ENCODE measurements at regions not wholly inside any gene's neighbourhood (a gene's known extent, or its start where the extent isn't known, plus 50 kb on each side); places are given as distances from the start of the nearest gene placed in this dataset.

DNA sequence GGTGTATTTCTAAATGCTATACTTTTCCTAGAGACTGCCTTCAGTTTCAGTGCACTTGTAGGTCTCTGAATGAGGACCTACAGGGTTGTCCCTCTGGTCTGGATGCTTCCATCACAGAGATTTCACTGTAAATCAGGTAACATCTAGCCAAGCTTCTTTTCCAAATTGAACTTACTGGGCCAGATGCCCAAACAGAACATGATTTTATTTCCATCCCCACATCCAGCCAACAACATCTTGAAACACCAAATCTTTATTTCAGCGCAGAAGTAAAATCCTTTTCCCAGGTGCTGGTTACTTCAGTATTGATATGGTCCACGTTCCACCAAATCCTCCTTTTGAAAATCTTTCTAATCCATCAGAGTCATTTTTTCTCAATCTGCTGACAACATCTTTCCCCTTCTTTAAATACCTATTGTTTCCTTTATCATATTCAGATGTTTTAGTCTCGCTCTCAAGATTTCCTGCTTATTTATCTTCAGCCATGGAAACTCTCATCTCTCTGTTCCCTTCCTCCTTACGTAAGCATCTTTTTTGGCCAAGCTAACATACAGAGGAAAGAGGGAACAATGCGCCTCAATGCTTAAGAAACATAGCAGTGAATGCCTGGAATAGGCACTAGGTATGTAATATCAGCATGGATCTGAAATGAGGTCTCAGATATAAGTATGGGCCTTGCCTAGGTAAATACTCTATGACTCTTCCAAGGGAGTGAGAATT, 201.2 kb upstream of the MTNR1B start:
- no peak for DNase-seq

DNA sequence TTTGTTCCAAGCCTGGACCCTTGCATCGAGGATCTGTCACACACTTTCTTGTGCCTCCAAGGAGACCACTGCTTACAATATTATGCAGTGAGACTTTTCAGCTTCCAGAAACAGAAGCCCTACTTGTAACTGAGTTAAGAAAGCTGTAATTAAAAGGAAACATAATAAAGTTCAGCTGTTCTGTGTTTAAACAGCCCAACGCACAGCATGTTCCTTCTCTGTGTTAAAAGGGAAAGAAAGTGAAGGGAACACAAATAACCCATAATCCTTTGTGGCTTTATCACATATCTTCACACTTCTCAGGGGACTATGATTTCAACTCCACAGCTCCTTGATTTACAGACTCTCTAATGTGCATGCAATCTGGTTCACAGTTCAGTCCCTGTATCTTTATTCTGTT, 200.3 kb upstream of the MTNR1B start:
- no peak for DNase-seq

DNA sequence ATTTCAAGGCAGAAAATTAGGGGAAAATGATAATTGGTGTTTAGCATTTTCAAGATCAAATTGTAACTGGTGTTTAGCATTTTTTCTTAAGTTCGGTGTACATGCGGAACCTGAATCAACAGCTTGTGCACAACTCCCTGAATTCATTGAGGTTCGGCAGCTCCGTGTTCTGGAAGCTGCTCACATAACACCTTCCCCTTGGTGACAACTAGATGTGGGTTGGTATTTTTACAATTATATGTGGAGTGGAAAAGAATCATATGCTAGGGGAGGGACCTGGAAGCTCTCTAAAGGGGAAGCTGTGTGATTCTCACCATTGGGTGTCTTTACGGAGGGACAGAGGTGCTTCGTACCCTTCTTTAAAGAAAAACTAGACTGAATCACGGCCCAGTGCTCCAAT, 199.0 kb upstream of the MTNR1B start:
- DNase-seq, result no peak

DNA sequence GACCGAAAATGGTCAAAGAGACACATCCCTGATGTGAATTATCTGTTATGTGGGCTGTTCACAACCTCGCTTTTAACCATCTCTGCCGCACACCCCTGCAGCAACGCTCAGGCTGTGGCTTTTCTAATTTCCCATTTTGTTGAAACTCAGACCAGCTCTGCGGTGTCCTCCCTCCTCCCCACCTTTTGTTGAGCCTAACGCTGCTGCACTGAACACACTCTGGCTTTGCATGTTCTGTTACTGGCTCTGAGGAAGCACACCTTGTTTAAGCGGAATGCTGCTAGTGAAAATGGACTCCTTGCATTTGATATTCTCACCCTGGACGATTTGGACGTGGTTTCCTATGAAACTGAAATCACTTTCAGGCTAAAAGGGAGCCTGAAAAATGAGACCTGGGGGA, 198.5 kb upstream of the MTNR1B start:
- DNase-seq, result no peak

DNA sequence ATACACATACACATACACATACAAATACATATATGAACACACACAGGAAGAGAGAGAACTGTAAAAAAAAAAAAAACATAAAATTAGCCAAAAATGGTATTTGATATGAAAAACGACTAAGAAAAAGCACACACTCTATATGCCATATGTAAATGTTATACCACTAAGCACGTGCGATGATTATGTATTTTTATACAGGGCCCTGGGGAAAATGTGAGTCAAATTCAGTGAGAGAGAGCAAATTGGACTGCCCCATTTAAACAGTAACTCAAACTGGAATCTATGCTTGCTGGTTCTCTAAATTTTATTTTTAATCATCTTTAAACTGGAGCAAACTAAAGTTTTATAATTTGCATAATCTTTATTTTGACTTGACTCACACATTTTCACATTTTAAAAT, 197.8 kb upstream of the MTNR1B start:
- no peak for DNase-seq

DNA sequence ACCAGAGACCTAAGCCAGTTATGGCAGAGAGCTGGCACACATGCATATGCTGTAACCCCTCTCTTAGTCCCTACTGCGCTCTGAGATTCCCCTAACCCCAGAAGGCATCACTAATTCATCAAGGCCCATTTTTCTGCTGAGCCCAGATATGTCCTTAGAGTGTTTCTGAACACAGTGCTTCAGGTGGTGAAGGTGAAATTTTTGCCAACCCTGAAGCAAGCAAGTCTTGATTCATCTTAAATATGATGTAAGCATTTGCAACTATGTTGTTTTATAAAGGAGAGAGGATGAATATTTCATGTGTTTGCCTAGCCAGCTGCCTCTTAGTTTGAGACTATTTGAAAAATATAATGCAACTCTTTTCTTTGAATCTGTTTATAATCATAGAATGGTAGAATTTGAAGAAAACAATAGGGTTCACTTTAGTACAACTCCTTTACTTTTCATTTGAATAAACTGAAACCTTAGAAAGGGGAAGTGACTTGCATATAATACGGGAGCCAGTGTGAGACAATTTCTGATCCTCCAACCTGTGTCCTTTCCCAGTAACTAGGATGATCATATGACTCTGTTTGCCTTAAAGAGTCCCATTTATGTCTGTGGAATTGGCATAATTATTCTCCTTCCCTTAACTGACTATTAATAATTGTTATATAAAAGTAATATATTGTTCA, 194.3 kb upstream of the MTNR1B start:
- no peak for DNase-seq

DNA sequence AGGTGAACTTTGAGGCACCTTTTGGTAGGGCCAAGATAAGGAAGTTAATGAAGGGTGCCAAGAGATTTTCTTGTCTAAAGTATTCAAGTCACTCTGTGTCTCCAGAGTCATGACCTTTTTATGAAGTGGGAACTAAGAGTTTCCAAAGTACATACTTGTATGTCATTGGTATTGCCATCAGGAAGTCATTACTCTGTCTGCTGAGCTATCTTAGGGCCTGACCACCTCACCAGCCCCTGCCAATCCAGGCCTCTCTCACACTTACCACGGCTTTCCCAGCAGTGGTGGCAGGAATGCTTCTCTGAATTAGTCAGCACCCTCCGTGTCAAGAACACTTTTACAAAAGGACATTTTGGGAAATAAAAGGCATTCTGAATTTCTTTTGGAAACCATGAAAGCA, 192.8 kb upstream of the MTNR1B start:
- no peak for DNase-seq

DNA sequence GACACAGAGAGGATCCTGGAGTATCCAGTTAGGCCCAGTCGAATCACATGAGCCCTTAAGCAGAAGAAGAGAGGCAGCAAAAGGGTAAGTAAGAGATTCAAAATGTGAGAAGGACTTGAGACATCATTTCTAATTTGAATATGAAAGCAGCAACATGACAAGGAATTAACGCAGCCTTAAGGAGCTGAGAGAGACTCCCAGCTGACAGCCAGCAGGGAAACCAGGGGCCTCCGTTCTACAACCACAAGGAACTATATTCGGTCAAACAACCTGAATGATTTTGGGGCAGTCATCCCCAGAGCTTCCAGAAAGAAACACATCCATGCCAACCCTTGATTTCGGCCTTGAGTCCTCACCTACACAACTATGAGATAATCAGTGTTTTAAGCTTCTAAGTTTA, 189.7 kb upstream of the MTNR1B start:
- DNase-seq, result no peak

DNA sequence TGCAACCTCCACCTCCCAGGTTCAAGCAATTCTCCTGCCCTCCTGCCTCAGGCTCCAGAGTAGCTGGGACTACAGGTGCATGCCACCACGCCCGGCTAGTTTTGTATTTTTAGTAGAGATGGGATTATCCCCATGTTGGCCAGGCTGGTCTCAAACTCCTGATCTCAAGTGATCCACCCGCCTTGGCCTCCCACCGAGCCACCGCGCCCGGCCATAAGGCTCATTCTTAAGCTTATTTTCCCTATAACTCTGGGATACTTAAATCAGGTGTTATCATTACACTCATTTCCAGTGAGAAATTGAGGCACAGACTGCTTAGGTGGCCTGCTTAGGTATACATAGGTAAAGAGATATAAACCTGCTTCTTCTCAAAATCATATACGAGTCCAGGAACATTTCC, 188.3 kb upstream of the MTNR1B start:
- DNase-seq, result no peak

DNA sequence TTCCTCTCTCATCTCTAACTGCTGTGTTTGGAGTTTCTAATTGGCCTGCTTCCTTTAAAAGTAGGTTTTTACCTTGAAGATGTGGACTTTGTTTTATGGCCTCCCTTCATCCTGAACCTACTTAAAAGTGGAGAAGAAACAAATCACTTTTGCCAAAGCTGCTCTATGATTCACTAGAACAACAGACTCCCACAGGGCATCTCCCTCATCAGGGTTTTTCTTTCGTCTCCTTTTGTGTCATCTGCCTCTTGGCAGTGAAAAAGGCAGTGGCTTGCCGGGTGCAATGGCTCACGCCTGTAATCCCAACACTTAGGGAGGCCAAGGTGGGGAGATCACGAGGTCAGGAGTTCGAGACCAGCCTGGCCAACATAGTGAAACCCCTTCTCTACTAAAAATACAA, 186.6 kb upstream of the MTNR1B start:
- DNase-seq, result no peak

DNA sequence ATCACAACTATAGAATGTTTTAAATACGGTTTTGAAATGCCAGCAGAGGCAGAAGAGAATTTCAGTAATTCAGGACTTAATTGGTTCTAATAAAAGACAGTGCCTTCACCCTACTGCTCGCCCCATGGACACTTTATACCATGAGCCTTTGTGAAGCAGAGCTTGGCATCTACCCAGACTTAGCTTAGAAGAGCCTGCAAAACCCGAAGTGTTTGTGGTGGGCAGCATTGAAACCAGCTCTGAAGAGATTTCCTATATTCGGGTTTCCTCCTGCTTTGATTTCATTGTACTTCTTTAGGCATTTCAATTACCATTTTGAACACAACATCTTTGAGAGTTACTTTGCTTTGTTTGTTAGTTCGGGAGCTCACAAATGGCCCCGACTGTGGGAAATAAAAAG, 185.1 kb upstream of the MTNR1B start:
- DNase-seq, result no peak

DNA sequence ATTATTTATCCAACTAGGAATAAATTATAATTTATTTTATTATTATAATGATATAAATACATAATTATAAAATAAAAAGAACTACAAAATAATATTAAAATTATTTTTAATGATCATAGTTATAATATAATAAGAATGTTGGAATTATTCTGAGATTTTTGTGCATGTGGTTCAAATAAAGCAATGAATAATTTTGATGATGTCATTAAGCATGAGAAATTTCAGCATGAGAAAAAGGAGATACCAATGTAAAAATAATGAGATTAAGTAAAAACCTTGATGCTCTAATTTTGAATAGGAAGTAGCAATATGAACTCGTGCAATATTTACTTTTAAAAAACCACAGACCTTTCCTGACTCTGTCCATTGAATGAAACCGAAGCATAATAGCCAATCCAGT, 181.8 kb upstream of the MTNR1B start:
- DNase-seq, result no peak

DNA sequence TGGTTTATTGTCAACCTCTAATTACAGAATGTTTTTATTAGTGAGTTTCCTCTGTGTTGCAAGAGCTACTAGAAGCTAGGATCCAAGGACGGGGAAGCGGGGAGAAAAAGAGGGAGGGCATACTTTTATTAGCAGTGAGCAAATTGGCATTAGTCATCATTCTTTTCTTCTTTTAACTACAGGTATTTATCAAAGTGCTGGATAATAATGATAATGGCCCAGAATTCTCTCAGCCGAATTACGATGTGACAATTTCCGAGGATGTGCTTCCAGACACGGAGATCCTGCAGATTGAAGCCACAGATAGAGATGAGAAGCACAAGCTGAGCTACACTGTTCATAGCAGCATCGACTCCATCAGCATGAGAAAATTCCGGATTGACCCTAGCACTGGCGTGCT, 179.7 kb upstream of the MTNR1B start:
- no peak for DNase-seq

DNA sequence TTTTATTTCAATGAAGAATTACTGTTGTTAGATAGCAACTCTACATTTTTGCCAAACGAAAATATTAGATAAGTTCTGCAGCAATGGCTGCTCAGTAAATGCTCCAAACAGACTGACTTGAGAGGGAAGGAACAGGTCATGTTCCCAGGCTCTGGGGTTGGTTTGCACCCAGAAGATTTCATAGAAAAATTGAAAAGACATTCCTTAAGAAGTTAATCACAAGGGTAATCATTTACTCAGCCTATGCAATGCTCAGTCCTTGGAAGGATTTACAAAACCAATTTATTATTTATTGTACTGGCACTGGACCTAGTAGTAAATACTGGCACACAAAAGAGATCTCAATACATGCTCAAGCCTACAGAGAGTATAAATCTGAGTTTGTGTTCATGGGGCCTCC, 179.1 kb upstream of the MTNR1B start:
- DNase-seq, result no peak

DNA sequence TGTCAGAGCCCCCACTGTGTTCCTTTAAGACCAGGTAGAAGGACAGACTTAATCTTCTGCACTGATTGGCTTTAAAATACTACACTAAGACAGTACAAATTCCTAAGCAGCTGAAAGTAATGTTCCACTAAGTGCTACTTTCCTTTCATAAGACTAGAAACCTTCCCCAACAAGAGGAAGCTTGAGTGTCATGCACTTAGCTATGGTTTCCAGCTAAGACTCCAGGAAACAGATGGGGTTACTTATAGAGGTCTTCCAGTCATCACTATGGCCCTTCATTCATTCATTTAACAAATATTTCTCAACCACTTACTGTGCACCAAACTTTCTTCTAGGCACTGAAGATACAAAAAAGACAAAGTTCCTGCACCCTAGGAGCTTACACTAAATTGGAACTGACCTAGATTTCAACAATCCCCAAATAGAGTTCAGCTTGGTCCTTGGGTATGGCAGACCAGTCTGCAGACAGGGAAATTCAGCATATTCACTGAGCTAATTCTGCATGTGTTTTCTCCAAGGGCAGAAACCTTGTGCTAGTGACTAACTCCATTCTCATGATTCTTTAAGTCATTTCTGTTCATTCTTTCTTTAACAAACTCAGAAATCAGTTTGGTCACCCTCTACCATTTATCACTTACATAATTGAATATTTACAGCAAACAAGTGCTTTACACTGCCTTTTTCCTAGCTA, 178.4 kb upstream of the MTNR1B start:
- DNase-seq, result no peak

DNA sequence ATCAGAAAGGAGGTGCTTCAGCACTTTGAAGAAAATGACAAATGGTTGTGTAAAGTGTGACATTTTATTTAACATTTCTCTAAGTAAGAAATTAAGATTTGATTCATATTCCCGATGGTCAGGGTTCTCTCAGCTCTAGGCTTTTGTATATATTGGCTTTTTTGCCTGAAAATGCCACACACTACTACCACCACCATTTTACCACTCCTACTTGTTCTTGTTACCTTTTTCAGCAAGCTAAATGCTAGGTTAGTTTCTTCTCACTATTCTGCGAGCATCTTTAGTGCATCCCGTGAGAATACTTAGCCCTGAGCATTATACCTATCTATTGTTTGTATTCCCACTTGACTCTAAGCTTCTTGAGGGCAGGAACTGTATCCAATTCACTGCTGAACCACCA, 177.6 kb upstream of the MTNR1B start:
- DNase-seq, result no peak

DNA sequence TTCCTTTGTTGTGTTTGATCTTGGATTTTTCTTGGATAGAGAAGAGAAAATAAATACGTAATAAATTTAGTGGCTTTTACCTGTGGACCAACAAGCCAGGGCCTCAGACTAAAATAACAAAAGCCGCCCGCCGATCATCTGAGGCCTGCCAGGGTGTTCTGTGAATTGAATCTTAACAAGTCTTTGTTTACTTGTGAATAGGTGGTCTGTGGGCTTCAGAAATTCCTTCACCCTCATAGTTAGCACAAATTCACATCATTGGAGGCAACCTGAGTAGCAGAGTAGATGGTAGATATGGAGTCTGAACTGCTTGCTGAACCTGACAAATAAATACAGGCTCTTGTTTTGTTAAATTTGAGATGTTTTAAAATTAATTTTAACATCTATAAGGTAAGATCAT, 176.3 kb upstream of the MTNR1B start:
- no peak for DNase-seq

DNA sequence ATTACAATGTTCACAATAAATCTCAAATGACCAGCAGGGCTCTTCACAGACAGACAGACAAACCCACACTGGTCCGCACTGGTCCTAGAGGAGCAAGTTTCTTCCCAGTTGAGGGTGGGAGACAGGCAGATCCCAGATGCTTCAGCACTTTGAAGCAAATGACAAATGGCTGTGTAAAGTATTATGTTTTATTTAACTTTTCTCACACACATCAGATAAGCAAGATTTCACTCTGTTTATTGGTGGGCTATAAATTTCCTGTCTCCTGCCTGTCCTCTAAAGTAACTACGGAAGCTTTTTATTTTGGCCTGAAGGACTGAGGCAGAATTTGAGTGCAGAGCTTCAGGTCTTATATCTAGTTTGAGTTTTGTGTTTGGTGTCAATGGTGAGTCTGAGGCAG, 174.7 kb upstream of the MTNR1B start:
- no peak for DNase-seq

DNA sequence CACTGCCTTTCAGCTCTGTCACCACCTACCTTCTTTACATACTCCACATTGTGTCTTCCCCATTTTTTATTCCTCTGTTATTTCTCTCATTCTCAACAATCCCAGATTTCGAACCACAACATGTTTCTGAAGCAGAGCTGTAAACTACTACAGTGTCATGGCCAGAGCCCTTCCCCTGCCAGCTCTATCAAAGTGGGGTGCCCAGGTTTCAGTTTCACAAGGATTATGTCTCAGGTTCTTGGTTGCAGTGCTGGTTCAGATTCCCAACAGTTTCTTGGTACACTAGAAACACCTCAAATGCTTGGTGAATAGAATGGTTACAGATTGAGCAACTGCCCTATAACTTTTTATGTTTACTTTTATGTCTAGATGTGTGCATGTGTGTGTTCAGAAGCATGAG, 172.7 kb upstream of the MTNR1B start:
- DNase-seq, result no peak

DNA sequence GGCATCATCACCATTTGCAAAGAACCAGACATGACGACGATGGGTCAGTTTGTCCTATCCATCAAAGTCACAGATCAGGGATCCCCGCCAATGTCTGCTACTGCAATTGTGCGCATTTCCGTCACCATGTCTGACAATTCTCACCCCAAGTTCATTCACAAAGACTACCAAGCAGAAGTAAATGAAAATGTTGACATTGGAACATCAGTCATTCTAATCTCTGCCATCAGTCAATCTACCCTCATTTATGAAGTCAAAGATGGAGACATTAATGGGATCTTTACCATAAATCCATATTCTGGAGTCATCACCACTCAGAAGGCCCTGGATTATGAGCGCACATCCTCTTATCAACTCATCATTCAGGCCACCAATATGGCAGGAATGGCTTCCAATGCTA, 171.6 kb upstream of the MTNR1B start:
- no peak for DNase-seq

DNA sequence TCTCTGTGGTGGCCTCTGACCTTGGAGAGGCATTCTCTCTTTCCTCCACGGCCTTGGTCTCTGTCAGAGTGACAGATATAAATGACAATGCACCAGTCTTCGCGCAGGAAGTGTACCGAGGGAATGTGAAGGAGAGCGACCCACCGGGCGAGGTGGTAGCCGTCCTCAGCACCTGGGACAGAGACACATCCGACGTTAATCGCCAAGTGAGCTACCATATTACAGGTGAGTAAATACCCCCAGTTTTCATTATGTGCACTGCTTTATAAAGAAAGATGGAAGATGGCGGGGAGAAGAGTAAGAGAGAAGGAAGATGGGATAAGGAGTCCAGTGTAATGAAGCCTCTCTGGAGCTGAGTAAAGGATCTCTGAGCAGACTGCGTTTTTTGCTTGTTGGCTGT, 167.8 kb upstream of the MTNR1B start:
- DNase-seq, result no peak

DNA sequence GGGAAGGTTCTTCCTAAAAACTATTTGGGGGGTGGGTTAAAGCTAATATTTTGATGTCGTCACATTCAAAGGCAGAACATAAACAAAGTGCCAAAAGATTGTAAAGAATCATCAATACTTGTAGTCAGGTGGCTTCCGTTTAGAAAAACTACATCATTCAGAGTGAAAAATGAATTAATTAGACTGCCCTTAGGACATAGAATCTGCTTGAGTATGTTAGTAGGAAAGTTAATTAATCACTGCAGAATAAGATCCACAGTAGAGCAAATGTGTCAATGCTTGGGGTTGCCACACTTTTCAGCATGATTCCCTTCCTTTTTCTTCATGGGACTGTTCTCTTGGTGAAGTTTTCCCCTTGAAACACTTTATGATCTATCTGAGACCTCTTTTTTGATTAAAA, 166.8 kb upstream of the MTNR1B start:
- no peak for DNase-seq

DNA sequence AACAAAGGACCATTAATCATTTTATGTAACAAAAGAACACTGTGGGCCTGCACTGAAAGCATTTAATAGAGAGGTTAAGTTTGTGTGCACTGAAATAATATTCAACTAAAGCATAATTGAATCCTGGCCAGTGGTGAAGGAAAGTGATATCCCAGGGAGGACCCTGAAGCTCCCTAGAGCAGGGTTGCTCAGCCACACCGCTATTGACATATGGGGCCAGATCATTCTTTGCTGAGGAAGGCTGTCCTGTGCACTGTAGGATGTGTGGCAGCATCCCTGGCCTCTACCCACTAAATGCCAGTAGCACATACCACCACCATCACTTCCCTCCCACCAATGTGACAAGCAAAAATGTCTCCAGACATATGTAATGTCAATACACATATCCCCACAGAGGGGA, 166.1 kb upstream of the MTNR1B start:
- no peak for DNase-seq

DNA sequence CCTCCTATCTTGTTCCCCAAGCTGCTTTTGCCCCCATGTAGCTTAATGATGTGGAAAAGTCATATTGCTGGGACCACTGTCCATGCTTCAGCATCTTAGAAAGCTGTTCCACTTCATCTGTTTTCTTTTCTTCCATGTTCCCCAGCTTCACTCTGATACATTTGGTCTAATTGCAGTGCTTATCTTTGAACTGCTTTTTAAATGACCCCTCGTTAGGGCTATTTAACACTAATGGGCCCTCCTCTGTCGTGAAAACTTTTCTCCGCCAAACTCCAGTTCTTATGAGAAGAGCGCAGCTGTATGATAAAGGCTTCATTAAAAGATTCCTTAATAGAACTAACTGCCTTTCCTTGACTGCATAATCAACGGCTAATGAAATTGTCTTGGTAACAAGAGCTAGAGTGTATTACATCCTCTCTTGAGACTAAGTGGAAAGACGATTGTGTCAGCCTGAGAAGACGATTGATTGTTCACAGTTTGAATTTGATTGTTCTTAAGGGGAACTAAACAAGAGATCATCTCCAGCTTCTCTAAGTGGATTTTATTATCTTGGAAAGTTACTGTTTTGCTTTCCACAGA, 165.0 kb upstream of the MTNR1B start:
- DNase-seq, result no peak
